ENCODE measurements at regions not wholly inside any gene's neighbourhood (a gene's known extent, or its start where the extent isn't known, plus 50 kb on each side); places are given as distances from the start of the nearest gene placed in this dataset.

DNA sequence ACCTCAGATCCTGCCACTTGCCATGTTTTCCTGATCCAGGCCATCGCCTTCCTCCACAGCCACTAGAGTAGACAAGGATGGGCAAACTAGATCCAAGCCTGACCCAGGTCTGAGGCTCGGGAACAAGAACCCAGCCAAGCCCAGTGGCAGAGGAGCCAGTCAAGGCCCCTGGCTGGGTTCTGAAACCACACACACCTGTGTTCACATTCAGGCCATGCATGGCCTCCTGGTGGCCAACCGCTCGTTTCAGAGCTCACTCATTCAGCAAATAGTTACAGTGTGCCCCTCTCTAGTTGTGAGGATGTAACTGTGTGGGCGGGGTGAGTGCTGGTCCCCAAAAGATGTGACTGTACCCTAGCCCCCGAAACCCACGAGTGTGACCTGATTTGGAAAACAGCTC lies 337.6 kb downstream of the CTTN start (continued):
- TF ChIP-seq, protein P1, sequence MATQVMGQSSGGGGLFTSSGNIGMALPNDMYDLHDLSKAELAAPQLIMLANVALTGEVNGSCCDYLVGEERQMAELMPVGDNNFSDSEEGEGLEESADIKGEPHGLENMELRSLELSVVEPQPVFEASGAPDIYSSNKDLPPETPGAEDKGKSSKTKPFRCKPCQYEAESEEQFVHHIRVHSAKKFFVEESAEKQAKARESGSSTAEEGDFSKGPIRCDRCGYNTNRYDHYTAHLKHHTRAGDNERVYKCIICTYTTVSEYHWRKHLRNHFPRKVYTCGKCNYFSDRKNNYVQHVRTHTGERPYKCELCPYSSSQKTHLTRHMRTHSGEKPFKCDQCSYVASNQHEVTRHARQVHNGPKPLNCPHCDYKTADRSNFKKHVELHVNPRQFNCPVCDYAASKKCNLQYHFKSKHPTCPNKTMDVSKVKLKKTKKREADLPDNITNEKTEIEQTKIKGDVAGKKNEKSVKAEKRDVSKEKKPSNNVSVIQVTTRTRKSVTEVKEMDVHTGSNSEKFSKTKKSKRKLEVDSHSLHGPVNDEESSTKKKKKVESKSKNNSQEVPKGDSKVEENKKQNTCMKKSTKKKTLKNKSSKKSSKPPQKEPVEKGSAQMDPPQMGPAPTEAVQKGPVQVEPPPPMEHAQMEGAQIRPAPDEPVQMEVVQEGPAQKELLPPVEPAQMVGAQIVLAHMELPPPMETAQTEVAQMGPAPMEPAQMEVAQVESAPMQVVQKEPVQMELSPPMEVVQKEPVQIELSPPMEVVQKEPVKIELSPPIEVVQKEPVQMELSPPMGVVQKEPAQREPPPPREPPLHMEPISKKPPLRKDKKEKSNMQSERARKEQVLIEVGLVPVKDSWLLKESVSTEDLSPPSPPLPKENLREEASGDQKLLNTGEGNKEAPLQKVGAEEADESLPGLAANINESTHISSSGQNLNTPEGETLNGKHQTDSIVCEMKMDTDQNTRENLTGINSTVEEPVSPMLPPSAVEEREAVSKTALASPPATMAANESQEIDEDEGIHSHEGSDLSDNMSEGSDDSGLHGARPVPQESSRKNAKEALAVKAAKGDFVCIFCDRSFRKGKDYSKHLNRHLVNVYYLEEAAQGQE (IDR thresholded peaks at IDR 0.05; ENCODE audit: borderline replicate concordance in 1 of 2, low read depth in 1 of 2, low read length in 2 of 2) = no peak
- no peak for TF ChIP-seq SOX5 (CRISPR knock-in tag; IDR thresholded peaks at IDR 0.05; ENCODE audit: borderline replicate concordance)
- no peak for TF ChIP-seq SALL2 (CRISPR knock-in tag; IDR thresholded peaks at IDR 0.05)
- TF ChIP-seq ZNF558 (CRISPR knock-in tag; IDR thresholded peaks at IDR 0.05; ENCODE audit: borderline replicate concordance) = no peak

DNA sequence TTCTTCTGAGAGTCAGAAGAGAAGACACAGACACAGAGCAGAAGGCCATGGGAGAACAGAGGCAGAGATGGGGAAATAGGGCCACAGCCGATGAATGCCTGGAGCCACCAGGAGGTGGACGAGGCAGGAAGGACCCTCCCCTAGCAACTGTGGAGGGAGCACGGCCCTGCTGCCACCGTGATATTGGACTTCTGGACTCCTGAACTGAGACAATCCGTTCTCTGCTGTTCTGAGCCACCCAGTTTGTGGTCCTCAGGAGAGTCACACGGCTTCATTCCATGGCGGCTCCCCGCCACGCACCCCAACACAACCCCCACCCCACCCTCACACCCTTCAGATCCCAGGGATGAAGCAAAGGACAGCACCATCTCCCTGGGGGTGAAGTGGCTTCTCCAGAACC lies 338.1 kb downstream of the CTTN start:
- Histone ChIP-seq H3K36me3 (replicated peaks in 1 of 2; ENCODE audit: control insufficient read depth in 1 of 2, insufficient read depth in 2 of 2, low read length in 2 of 2) (peaks cover 0 to 12% of the 10 kb centered on the region in 2 experiments; a peak in 2 of 5 replicates), H3K4me3 (replicated peaks in 1 of 3; ENCODE audit: insufficient read depth in 1 of 3, low read depth in 2 of 3, low read length in 3 of 3) (no peak overlapping the region), H4K20me1 (ENCODE audit: insufficient read depth, low read length) (peaks cover 9% of the 10 kb centered on the region; the same call in 1 of the 2 replicates), H3K9me3 (ENCODE audit: low read length) (no peaks in the 10 kb centered on the region), H3K9ac (ENCODE audit: insufficient read depth, low read depth, low read length) (no peak overlapping the region), H3K79me2 (ENCODE audit: insufficient read depth, low read length) (no peaks in the 10 kb centered on the region), H3K4me1 (ENCODE audit: insufficient read depth, low read length) (no peaks in the 10 kb centered on the region), H3K27ac (ENCODE audit: extremely low read length, insufficient read depth, low read length) (no peak overlapping the region), H3K4me2 (ENCODE audit: low read depth, low read length) (no peak overlapping the region), H2AFZ (ENCODE audit: low read length) (no peak overlapping the region), H3K27me3 (ENCODE audit: control insufficient read depth in 1 of 2, insufficient read depth in 2 of 2, low read length in 2 of 2) (no peaks in the 10 kb centered on the region)
- TF ChIP-seq ZNF263 (CRISPR knock-in tag; IDR thresholded peaks at IDR 0.05) = peak; percentile 21; the same call in 1 of the 2 replicates
- TF ChIP-seq, protein P2, sequence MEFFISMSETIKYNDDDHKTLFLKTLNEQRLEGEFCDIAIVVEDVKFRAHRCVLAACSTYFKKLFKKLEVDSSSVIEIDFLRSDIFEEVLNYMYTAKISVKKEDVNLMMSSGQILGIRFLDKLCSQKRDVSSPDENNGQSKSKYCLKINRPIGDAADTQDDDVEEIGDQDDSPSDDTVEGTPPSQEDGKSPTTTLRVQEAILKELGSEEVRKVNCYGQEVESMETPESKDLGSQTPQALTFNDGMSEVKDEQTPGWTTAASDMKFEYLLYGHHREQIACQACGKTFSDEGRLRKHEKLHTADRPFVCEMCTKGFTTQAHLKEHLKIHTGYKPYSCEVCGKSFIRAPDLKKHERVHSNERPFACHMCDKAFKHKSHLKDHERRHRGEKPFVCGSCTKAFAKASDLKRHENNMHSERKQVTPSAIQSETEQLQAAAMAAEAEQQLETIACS (CRISPR knock-in tag; IDR thresholded peaks at IDR 0.05) = no peak
- ChIA-PET CTCF (ENCODE audit: low intra/inter-chr PET ratio, low total read pairs) (no interaction called here), POLR2A (no interaction called here)
- ATAC-seq = no peak
- no peak for DNase-seq (ENCODE audit: low spot score)
- FAIRE-seq = no peak
- intact Hi-C loops (cut with micrococcal nuclease; ENCODE audit: unreplicated experiment) (no loop called here), in situ Hi-C loops (cut with HindIII; ENCODE audit: extremely low pct_ligation_motif_present, low pct_unique_long_range_greater_than_20kb) (no loop called here)
- BruUV-seq (replicated peaks) = no TSS peak
- 89% methylated on average over 7 of the region's 9 CpGs for WGBS (ENCODE audit: low lambda C conversion rate)
